ENCODE measurements at regions not wholly inside any gene's neighbourhood (a gene's known extent, or its start where the extent isn't known, plus 50 kb on each side); places are given as distances from the start of the nearest gene placed in this dataset.

- Mint-ChIP-seq H3K9me3 (no peaks in the 10 kb centered on the region), H3K4me3 (no peak overlapping the region), H3K36me3 (ENCODE audit: insufficient read depth) (peaks cover 1% of the 10 kb centered on the region), H3K4me1 (no peaks in the 10 kb centered on the region), H3K27me3 (no peaks in the 10 kb centered on the region), H3K27ac (ENCODE audit: low read depth) (no peak overlapping the region)
- ATAC-seq (replicated peaks; ENCODE audit: extremely low read depth, poor library complexity, severe bottlenecking), result no peak
- DNase-seq (ENCODE audit: low spot score in 2 of 2), result no peak
These were observed 283.6 kb downstream of the NPHP4 start for GRCh38 chr1:5708346-5709245.

GRCh38 chr1:5707566-5708345 lies 284.5 kb downstream of the NPHP4 start:
- Mint-ChIP-seq H3K36me3 (ENCODE audit: insufficient read depth) (peaks cover 1% of the 10 kb centered on the region), H3K4me3 (no peak overlapping the region)
- ATAC-seq (replicated peaks; ENCODE audit: extremely low read depth, poor library complexity, severe bottlenecking), result no peak

GRCh38 chr1:5706239-5706638 lies 286.0 kb downstream of the NPHP4 start:
- no peak overlapping the region for H3K27ac Mint-ChIP-seq (ENCODE audit: low read depth)
- no peaks in the 10 kb centered on the region for H3K4me1 Mint-ChIP-seq
- peaks cover 1% of the 10 kb centered on the region for H3K36me3 Mint-ChIP-seq (ENCODE audit: insufficient read depth)
- H3K4me3 Mint-ChIP-seq, result no peak overlapping the region
- H3K9me3 Mint-ChIP-seq, result no peaks in the 10 kb centered on the region
- no peaks in the 10 kb centered on the region for H3K27me3 Mint-ChIP-seq
- no peak for ATAC-seq (replicated peaks; ENCODE audit: extremely low read depth, poor library complexity, severe bottlenecking)
- no peak for DNase-seq (ENCODE audit: low spot score in 2 of 2)

More at GRCh38 chr1:5707566-5708345, 284.5 kb downstream of the NPHP4 start:
- Mint-ChIP-seq H3K4me1 (no peaks in the 10 kb centered on the region), H3K9me3 (no peaks in the 10 kb centered on the region), H3K27ac (ENCODE audit: low read depth) (no peak overlapping the region), H3K27me3 (no peaks in the 10 kb centered on the region)
- no peak for DNase-seq (ENCODE audit: low spot score in 2 of 2)

- H3K36me3 Mint-ChIP-seq (ENCODE audit: insufficient read depth), result peaks cover 1% of the 10 kb centered on the region
These were observed 286.5 kb downstream of the NPHP4 start for GRCh38 chr1:5705751-5706150.

GRCh38 chr1:5704561-5705514 lies 287.4 kb downstream of the NPHP4 start:
- H3K9me3 Mint-ChIP-seq, result no peaks in the 10 kb centered on the region
- no peaks in the 10 kb centered on the region for H3K4me1 Mint-ChIP-seq
- H3K36me3 Mint-ChIP-seq (ENCODE audit: insufficient read depth), result peaks cover 1% of the 10 kb centered on the region

More at GRCh38 chr1:5705751-5706150, 286.5 kb downstream of the NPHP4 start:
- no peak overlapping the region for H3K4me3 Mint-ChIP-seq
- H3K4me1 Mint-ChIP-seq, result no peaks in the 10 kb centered on the region
- H3K27me3 Mint-ChIP-seq, result no peaks in the 10 kb centered on the region
- ATAC-seq (replicated peaks; ENCODE audit: extremely low read depth, poor library complexity, severe bottlenecking), result no peak
- H3K27ac Mint-ChIP-seq (ENCODE audit: low read depth), result no peak overlapping the region
- DNase-seq (ENCODE audit: low spot score in 2 of 2), result no peak
- H3K9me3 Mint-ChIP-seq, result no peaks in the 10 kb centered on the region

GRCh38 chr1:5701642-5702041 lies 290.6 kb downstream of the NPHP4 start:
- H3K4me1 Mint-ChIP-seq, result no peaks in the 10 kb centered on the region

More at GRCh38 chr1:5704561-5705514, 287.4 kb downstream of the NPHP4 start:
- H3K27ac Mint-ChIP-seq (ENCODE audit: low read depth), result no peak overlapping the region
- no peak for DNase-seq (ENCODE audit: low spot score in 2 of 2)
- no peak for ATAC-seq (replicated peaks; ENCODE audit: extremely low read depth, poor library complexity, severe bottlenecking)
- no peak overlapping the region for H3K4me3 Mint-ChIP-seq
- no peaks in the 10 kb centered on the region for H3K27me3 Mint-ChIP-seq

GRCh38 chr1:5693568-5693967 lies 298.7 kb downstream of the NPHP4 start:
- Mint-ChIP-seq H3K9me3 (no peaks in the 10 kb centered on the region), H3K4me3 (no peak overlapping the region), H3K36me3 (ENCODE audit: insufficient read depth) (no peaks in the 10 kb centered on the region), H3K4me1 (no peaks in the 10 kb centered on the region), H3K27me3 (peaks cover 49% of the 10 kb centered on the region), H3K27ac (ENCODE audit: low read depth) (no peak overlapping the region)
- DNase-seq (ENCODE audit: low spot score in 2 of 2), result no peak
- ATAC-seq (replicated peaks; ENCODE audit: extremely low read depth, poor library complexity, severe bottlenecking), result no peak

More at GRCh38 chr1:5701642-5702041, 290.6 kb downstream of the NPHP4 start:
- no peaks in the 10 kb centered on the region for H3K36me3 Mint-ChIP-seq (ENCODE audit: insufficient read depth)
- peaks cover 9% of the 10 kb centered on the region for H3K27me3 Mint-ChIP-seq
- H3K9me3 Mint-ChIP-seq, result no peaks in the 10 kb centered on the region
- DNase-seq (ENCODE audit: low spot score in 2 of 2) (no peak), ATAC-seq (replicated peaks; ENCODE audit: extremely low read depth, poor library complexity, severe bottlenecking) (no peak)
- H3K27ac Mint-ChIP-seq (ENCODE audit: low read depth), result no peak overlapping the region
- H3K4me3 Mint-ChIP-seq, result no peak overlapping the region

GRCh38 chr1:5692664-5693063 lies 299.6 kb downstream of the NPHP4 start:
- Mint-ChIP-seq H3K27me3 (peaks cover 57% of the 10 kb centered on the region), H3K27ac (ENCODE audit: low read depth) (no peak overlapping the region), H3K36me3 (ENCODE audit: insufficient read depth) (no peaks in the 10 kb centered on the region), H3K4me3 (no peak overlapping the region), H3K9me3 (no peaks in the 10 kb centered on the region), H3K4me1 (no peaks in the 10 kb centered on the region)
- ATAC-seq (replicated peaks; ENCODE audit: extremely low read depth, poor library complexity, severe bottlenecking) (no peak), DNase-seq (ENCODE audit: low spot score in 2 of 2) (no peak)

GRCh38 chr1:5691795-5692509 lies 300.3 kb downstream of the NPHP4 start:
- ATAC-seq (replicated peaks; ENCODE audit: extremely low read depth, poor library complexity, severe bottlenecking), result no peak
- Mint-ChIP-seq H3K4me1 (no peaks in the 10 kb centered on the region), H3K9me3 (no peaks in the 10 kb centered on the region), H3K36me3 (ENCODE audit: insufficient read depth) (no peaks in the 10 kb centered on the region), H3K27ac (ENCODE audit: low read depth) (no peak overlapping the region), H3K27me3 (peaks cover 61% of the 10 kb centered on the region), H3K4me3 (no peak overlapping the region)
- no peak for DNase-seq (ENCODE audit: low spot score in 2 of 2)

- H3K4me1 Mint-ChIP-seq, result no peaks in the 10 kb centered on the region
- ATAC-seq (replicated peaks; ENCODE audit: extremely low read depth, poor library complexity, severe bottlenecking) (no peak), DNase-seq (ENCODE audit: low spot score in 2 of 2) (no peak)
- H3K4me3 Mint-ChIP-seq, result no peak overlapping the region
- no peaks in the 10 kb centered on the region for H3K36me3 Mint-ChIP-seq (ENCODE audit: insufficient read depth)
- H3K27ac Mint-ChIP-seq (ENCODE audit: low read depth), result no peak overlapping the region
- H3K9me3 Mint-ChIP-seq, result no peaks in the 10 kb centered on the region
- H3K27me3 Mint-ChIP-seq, result peaks cover 71% of the 10 kb centered on the region
These were observed 301.3 kb downstream of the NPHP4 start for GRCh38 chr1:5690898-5691297.

GRCh38 chr1:5690291-5690690 lies 301.9 kb downstream of the NPHP4 start:
- Mint-ChIP-seq H3K4me3 (no peak overlapping the region), H3K4me1 (no peaks in the 10 kb centered on the region), H3K9me3 (no peaks in the 10 kb centered on the region), H3K27me3 (peaks cover 77% of the 10 kb centered on the region), H3K27ac (ENCODE audit: low read depth) (no peak overlapping the region), H3K36me3 (ENCODE audit: insufficient read depth) (no peaks in the 10 kb centered on the region)
- ATAC-seq (replicated peaks; ENCODE audit: extremely low read depth, poor library complexity, severe bottlenecking), result no peak
- no peak for DNase-seq (ENCODE audit: low spot score in 2 of 2)
